GM12878 (cell line): ENCODE measurements at regions not wholly inside any gene's neighbourhood (a gene's known extent, or its start where the extent isn't known, plus 50 kb on each side); places are given as distances from the start of the nearest gene placed in this dataset.

ENCODE experiments used
- ATAC-seq: fragments of 200-7000 bp; cut with Tn5 transposase; 3 replicates; pipeline ENCODE4 v1.9.1; 2020; ENCODE audit warnings: mild to moderate bottlenecking, moderate library complexity
- BruUV-seq: library from RNA; stranded (reverse); fragments of 400-500 nt; replicated peaks from 2 replicates; lab custom pipeline; 2021; lab: Mats Ljungman, UMichigan
- CTCF ChIA-PET: fragments of 300-600 bp; sonication (Branson Sonifier 250); formaldehyde crosslinking; extraction: SDS; loops from one replicate; lab custom pipeline; 2021; ENCODE audit warnings: inconsistent platforms; lab: Yijun Ruan, JAX
- POLR2A ChIA-PET: fragments of 350-600 bp; formaldehyde crosslinking; extraction: SDS; loops from one replicate; lab custom pipeline; 2021; ENCODE audit warnings: inconsistent platforms; lab: Charles Lee
- RAD21 ChIA-PET: fragments of 300-600 bp; sonication (Branson Sonifier 250); formaldehyde crosslinking; loops from one replicate; lab custom pipeline; 2023; ENCODE audit warnings: antibody characterized with exemption; ENCODE audit not compliant: unreplicated experiment; lab: Charles Lee
- SMC1A ChIA-PET: fragments of 300-600 bp; sonication (Branson Sonifier 250); formaldehyde crosslinking; loops from one replicate; lab custom pipeline; 2023; ENCODE audit not compliant: unreplicated experiment, uncharacterized antibody; lab: Charles Lee
- DNase-seq: peaks from one replicate; pipeline ENCODE4 v3.0.0-alpha.2; 2011; ENCODE audit warnings: low read depth, low spot score
- FAIRE-seq: peaks from 3 replicates; lab custom pipeline; 2011; peaks lifted over from hg19 to GRCh38; lab: Jason Lieb, UNC
- H2AFZ ChIP-seq: 2 replicates; pipeline ENCODE4 v1.6.0; 2011; ENCODE audit warnings: low read depth, low read length, control low read depth; ENCODE audit not compliant: control insufficient read depth
- H3K27ac ChIP-seq: 2 replicates; pipeline ENCODE4 v1.5.1; 2011; ENCODE audit warnings: control low read depth; ENCODE audit not compliant: control insufficient read depth, insufficient read depth
- H3K27me3 ChIP-seq, 2 experiments: replicated peaks in 1 of 2; 2 replicates each; pipeline versions ENCODE4 v1.6.0 to v1.6.1; 2011; ENCODE audit warnings: low read length in 1 of 2; ENCODE audit not compliant: control insufficient read depth in 2 of 2, insufficient read depth in 2 of 2
- H3K36me3 ChIP-seq, 2 experiments: 2 replicates each; pipeline ENCODE4 v1.5.1; 2011; ENCODE audit warnings: low read length in 1 of 2; ENCODE audit not compliant: control insufficient read depth in 2 of 2, insufficient read depth in 2 of 2
- H3K4me1 ChIP-seq: 2 replicates; pipeline ENCODE4 v1.6.1; 2011; ENCODE audit warnings: mild to moderate bottlenecking, low read length, moderate library complexity, mixed read lengths; ENCODE audit not compliant: control insufficient read depth, insufficient read depth
- H3K4me2 ChIP-seq: 2 replicates; pipeline ENCODE4 v1.6.0; 2011; ENCODE audit warnings: control low read depth; ENCODE audit not compliant: control insufficient read depth, insufficient read depth
- H3K4me3 ChIP-seq: fragments of 200-600 bp; sonication (generic); 2 replicates; pipeline ENCODE4 v1.5.1; 2016
- H3K79me2 ChIP-seq: 2 replicates; pipeline ENCODE4 v1.6.0; 2011; ENCODE audit warnings: low read length; ENCODE audit not compliant: control insufficient read depth, insufficient read depth
- H3K9ac ChIP-seq: 2 replicates; pipeline ENCODE4 v1.8.0; 2011; ENCODE audit warnings: low read length, control low read depth, mixed read lengths; ENCODE audit not compliant: control insufficient read depth, insufficient read depth
- H3K9me3 ChIP-seq: replicated peaks from 3 replicates; pipeline ENCODE4 v1.5.1; 2011; ENCODE audit warnings: mild to moderate bottlenecking, low read length; ENCODE audit not compliant: control insufficient read depth, insufficient read depth
- H4K20me1 ChIP-seq: 2 replicates; pipeline ENCODE4 v1.6.0; 2011; ENCODE audit not compliant: control insufficient read depth, insufficient read depth
- CBFB ChIP-seq: IDR thresholded peaks from 2 replicates; pipeline ENCODE4 v1.6.1; 2016; ENCODE audit warnings: antibody characterized with exemption, low read depth
- HCFC1 ChIP-seq: fragments of 150-350 bp; IDR thresholded peaks from 2 replicates; pipeline ENCODE4 v1.6.1; 2014; ENCODE audit warnings: low read length
- HDGF ChIP-seq: fragments of 450-650 bp; IDR thresholded peaks from 2 replicates; pipeline ENCODE4 v1.6.1; 2016; ENCODE audit warnings: antibody characterized with exemption
- KAT2A ChIP-seq: conservative IDR thresholded peaks from 2 replicates; pipeline ENCODE4 v1.6.1; 2011; ENCODE audit warnings: low read depth, low read length; ENCODE audit not compliant: control insufficient read depth
- MEF2A ChIP-seq: IDR thresholded peaks from 2 replicates; pipeline ENCODE4 v1.6.1; 2011; ENCODE audit warnings: low read depth, mild to moderate bottlenecking, low read length, moderate library complexity; ENCODE audit not compliant: insufficient read depth
- MEF2B ChIP-seq: fragments of 450-650 bp; IDR thresholded peaks from 2 replicates; pipeline ENCODE4 v1.6.1; 2018; ENCODE audit warnings: mild to moderate bottlenecking, moderate library complexity; ENCODE audit not compliant: partially characterized antibody, poor library complexity, severe bottlenecking
- NR2F1 ChIP-seq: fragments of 450-650 bp; conservative IDR thresholded peaks from 2 replicates; pipeline ENCODE4 v1.6.1; 2017; ENCODE audit warnings: mild to moderate bottlenecking
- NRF1 ChIP-seq: conservative IDR thresholded peaks from 2 replicates; pipeline ENCODE4 v1.6.1; 2011; ENCODE audit warnings: mild to moderate bottlenecking, low read depth, low read length, improper control_type of control experiment
- WRNIP1 ChIP-seq: IDR thresholded peaks from 2 replicates; pipeline ENCODE4 v1.6.1; 2011; ENCODE audit warnings: low read depth, low read length, improper control_type of control experiment, borderline replicate concordance
- ZNF207 ChIP-seq: fragments of 450-650 bp; IDR thresholded peaks from 2 replicates; pipeline ENCODE4 v1.6.1; 2014; ENCODE audit warnings: antibody characterized with exemption, mild to moderate bottlenecking, borderline replicate concordance
- ZNF217 ChIP-seq: fragments of 450-650 bp; IDR thresholded peaks from 2 replicates; pipeline ENCODE4 v1.6.1; 2017; ENCODE audit warnings: antibody characterized with exemption, mild to moderate bottlenecking
- ZZZ3 ChIP-seq: IDR thresholded peaks from 2 replicates; pipeline ENCODE4 v1.6.1; 2011; ENCODE audit warnings: low read depth; ENCODE audit not compliant: control insufficient read depth, insufficient read length
- WGBS: methylation state at CpG from one replicate; pipeline ENCODE4 v1.1.6; 2016; ENCODE audit warnings: low lambda C conversion rate; ENCODE audit not compliant: insufficient replicate concordance, insufficient coverage; ENCODE audit errors: missing lambda C conversion rate; 5-methylcytosine and 5-hydroxymethylcytosine counted together
- in situ Hi-C: fragments of 300-500 bp; cut with MboI; formaldehyde crosslinking; loops from 9 replicates; pipeline ENCODE4 v1.14.3; 2018; ENCODE audit warnings: mixed read lengths
- intact Hi-C: fragments of 100-400 bp; cut with micrococcal nuclease; formaldehyde crosslinking; loops from one replicate; pipeline ENCODE4 v1.14.2; 2022; ENCODE audit not compliant: unreplicated experiment
- TF ChIP-seq, protein P1 (sequence below): fragments of 450-650 bp; formaldehyde crosslinking; IDR thresholded peaks from 2 replicates; pipeline ENCODE4 v1.4.0; 2022; ENCODE audit warnings: mild to moderate bottlenecking, moderate library complexity

DNA sequence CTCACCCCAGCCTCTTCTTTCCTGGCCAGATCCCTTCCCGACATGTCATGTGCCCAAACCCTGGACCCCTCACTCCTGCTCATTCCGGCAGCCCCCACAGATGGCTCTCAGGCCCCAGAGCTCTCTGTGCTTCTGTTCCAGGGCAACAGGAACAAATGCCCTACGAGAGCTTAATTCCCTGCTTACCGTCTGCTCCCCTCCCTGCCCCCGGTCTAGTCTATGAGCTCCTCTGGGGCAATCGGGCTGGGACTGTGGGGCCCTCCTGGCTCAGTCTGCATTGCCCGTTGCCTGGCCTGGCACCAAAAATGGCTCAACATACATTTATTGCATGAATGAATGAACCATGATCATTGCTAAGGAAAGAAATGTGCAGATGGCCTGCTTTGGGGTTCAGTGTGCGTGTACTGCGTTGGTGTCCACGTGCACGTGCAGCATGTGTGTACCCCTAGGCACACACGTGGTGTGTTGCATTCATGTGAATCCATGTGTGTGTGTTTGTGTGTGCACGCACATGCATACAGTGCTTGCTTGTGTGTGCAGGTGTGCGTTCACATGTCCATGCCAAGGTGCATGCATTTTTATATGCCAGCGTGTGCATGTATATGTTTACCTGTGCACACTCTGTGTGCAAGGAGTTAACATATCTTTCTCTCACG lies 201.2 kb upstream of the IER5L start:
- no peak overlapping the region for H3K4me3 ChIP-seq
- TF ChIP-seq MEF2B, result no peak
- no peak for TF ChIP-seq ZNF217
- no peak for TF ChIP-seq KAT2A
- no peak for TF ChIP-seq HCFC1
- no peak for TF ChIP-seq WRNIP1
- no peak for TF ChIP-seq ZNF207
- TF ChIP-seq HDGF, result no peak
- TF ChIP-seq ZZZ3, result no peak
- no peak for TF ChIP-seq MEF2A
- TF ChIP-seq CBFB, result no peak
- no peak for TF ChIP-seq NRF1
- TF ChIP-seq, protein P1, sequence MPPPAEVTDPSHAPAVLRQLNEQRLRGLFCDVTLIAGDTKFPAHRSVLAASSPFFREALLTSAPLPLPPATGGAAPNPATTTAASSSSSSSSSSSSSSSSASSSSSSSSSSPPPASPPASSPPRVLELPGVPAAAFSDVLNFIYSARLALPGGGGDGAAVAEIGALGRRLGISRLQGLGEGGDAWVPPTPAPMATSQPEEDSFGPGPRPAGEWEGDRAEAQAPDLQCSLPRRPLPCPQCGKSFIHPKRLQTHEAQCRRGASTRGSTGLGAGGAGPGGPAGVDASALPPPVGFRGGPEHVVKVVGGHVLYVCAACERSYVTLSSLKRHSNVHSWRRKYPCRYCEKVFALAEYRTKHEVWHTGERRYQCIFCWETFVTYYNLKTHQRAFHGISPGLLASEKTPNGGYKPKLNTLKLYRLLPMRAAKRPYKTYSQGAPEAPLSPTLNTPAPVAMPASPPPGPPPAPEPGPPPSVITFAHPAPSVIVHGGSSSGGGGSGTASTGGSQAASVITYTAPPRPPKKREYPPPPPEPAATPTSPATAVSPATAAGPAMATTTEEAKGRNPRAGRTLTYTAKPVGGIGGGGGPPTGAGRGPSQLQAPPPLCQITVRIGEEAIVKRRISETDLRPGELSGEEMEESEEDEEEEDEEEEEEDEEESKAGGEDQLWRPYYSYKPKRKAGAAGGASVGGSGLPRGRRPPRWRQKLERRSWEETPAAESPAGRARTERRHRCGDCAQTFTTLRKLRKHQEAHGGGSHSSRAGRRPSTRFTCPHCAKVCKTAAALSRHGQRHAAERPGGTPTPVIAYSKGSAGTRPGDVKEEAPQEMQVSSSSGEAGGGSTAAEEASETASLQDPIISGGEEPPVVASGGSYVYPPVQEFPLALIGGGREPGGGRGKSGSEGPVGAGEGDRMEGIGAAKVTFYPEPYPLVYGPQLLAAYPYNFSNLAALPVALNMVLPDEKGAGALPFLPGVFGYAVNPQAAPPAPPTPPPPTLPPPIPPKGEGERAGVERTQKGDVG (CRISPR knock-in tag), result no peak
- no peak for TF ChIP-seq NR2F1
- no peak for ATAC-seq
- H3K9me3 ChIP-seq, result no peaks in the 10 kb centered on the region
- H3K27ac ChIP-seq, result no peak overlapping the region
- CTCF ChIA-PET, result no interaction called here
- no peaks in the 10 kb centered on the region for H3K36me3 ChIP-seq
- intact Hi-C loops (no loop called here), in situ Hi-C loops (no loop called here)
- WGBS, result 59% methylated on average over 16 of the region's 16 CpGs
- no peak for FAIRE-seq
- POLR2A ChIA-PET, result interaction anchor here (0.6 kb wide), 1 partner anchor 310 kb away, joined by 3 read pairs; no protein-coding TSS in a partner anchor
- no peak overlapping the region for H2AFZ ChIP-seq
- H3K9ac ChIP-seq, result no peak overlapping the region
- no peaks in the 10 kb centered on the region for H4K20me1 ChIP-seq
- BruUV-seq, result no TSS peak
- no peaks in the 10 kb centered on the region; a peak in 3 of 4 replicates for H3K27me3 ChIP-seq
- SMC1A ChIA-PET, result interaction anchor here (0.6 kb wide), 2 partner anchors 96 to 934 kb away, joined by 3 read pairs; no protein-coding TSS in a partner anchor
- peaks cover 8% of the 10 kb centered on the region for H3K4me1 ChIP-seq
- no peak for DNase-seq
- H3K79me2 ChIP-seq, result no peaks in the 10 kb centered on the region
- H3K4me2 ChIP-seq, result no peak overlapping the region
- RAD21 ChIA-PET, result interaction anchor here (1.6 kb wide), 1 partner anchor 248 kb away, joined by 3 read pairs; no protein-coding TSS in a partner anchor
